WI38 (cell line): ENCODE measurements at regions not wholly inside any gene's neighbourhood (a gene's known extent, or its start where the extent isn't known, plus 50 kb on each side); places are given as distances from the start of the nearest gene placed in this dataset.

Experiments
- H3K4me3 ChIP-seq: 2 replicates; pipeline ENCODE4 v1.5.1; 2011; ENCODE audit warnings: low read depth, mild to moderate bottlenecking, control low read depth, low read length
- TF ChIP-seq, protein P1 (sequence below): IDR thresholded peaks from 2 replicates; pipeline ENCODE4 v1.5.1; 2012; ENCODE audit warnings: low read depth, mild to moderate bottlenecking, control low read depth, low read length

DNA sequence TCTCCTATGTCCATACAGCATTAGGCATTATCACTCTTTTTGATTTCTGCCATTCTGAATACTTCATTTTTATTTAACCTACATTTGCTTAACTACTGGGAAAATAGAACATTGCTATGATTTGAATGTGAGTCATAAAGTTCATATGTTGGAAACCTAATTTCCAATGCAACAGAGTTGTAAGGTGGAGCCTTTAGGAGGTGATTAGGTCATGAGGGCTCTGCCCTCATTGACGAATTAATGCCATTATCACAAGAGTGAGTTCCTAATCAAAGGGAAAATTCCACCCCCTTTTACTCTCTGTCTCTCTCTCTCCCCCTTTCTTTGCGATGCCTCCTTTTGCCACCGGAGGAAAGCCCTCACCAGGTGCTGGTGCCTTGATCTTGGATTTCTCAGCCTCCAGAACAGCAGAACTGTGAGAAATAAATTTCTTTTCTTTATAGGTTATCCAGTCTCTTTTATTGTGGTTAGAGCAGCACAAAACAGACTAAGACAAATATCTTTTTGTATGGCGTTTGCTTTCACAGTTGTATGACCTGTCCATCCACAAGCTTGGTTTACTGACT is 180.1 kb upstream of the ARID2 start:
- TF ChIP-seq, protein P1, sequence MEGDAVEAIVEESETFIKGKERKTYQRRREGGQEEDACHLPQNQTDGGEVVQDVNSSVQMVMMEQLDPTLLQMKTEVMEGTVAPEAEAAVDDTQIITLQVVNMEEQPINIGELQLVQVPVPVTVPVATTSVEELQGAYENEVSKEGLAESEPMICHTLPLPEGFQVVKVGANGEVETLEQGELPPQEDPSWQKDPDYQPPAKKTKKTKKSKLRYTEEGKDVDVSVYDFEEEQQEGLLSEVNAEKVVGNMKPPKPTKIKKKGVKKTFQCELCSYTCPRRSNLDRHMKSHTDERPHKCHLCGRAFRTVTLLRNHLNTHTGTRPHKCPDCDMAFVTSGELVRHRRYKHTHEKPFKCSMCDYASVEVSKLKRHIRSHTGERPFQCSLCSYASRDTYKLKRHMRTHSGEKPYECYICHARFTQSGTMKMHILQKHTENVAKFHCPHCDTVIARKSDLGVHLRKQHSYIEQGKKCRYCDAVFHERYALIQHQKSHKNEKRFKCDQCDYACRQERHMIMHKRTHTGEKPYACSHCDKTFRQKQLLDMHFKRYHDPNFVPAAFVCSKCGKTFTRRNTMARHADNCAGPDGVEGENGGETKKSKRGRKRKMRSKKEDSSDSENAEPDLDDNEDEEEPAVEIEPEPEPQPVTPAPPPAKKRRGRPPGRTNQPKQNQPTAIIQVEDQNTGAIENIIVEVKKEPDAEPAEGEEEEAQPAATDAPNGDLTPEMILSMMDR, result no peak
- no peak overlapping the region for H3K4me3 ChIP-seq

GRCh38 chr12:45553204-45553603 is 176.3 kb upstream of the ARID2 start:
- TF ChIP-seq, protein P1, result no peak
- no peak overlapping the region for H3K4me3 ChIP-seq

GRCh38 chr12:45557016-45557415 is 172.5 kb upstream of the ARID2 start:
- no peak overlapping the region for H3K4me3 ChIP-seq
- TF ChIP-seq, protein P1, result no peak

DNA sequence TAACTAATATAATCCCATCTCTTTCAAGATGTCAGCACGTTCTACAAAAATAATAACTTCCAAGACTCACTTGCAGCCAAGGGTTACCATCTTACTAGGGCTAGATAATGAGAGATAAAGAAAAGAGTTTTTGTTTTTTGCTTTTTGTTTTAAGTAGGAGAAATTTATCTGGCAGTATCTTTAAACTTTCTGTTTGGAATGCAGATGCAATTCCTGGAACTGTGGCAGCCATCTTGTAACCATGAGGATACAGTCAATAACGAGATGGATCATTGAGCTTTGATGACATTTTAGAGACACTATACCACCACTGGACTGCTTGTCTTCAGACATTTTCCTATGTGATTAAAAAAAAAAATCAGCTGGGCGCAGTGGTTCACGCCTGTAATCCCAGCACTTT is 171.2 kb upstream of the ARID2 start:
- TF ChIP-seq, protein P1, result no peak
- no peak overlapping the region for H3K4me3 ChIP-seq

GRCh38 chr12:45559537-45559936 is 170.0 kb upstream of the ARID2 start:
- TF ChIP-seq, protein P1, result no peak

GRCh38 chr12:45560689-45561088 is 168.8 kb upstream of the ARID2 start:
- H3K4me3 ChIP-seq, result no peak overlapping the region
- TF ChIP-seq, protein P1, result no peak

More at GRCh38 chr12:45559537-45559936, 170.0 kb upstream of the ARID2 start:
- no peak overlapping the region for H3K4me3 ChIP-seq

- no peak overlapping the region for H3K4me3 ChIP-seq
- TF ChIP-seq, protein P1, result no peak
These were observed 168.0 kb upstream of the ARID2 start for GRCh38 chr12:45561488-45561887.
